ENCODE measurements at regions not wholly inside any gene's neighbourhood (a gene's known extent, or its start where the extent isn't known, plus 50 kb on each side); places are given as distances from the start of the nearest gene placed in this dataset.

- no peak for TF ChIP-seq CTCF (IDR thresholded peaks at IDR 0.05)
- TF ChIP-seq POLR2A (IDR thresholded peaks at IDR 0.05; ENCODE audit: low read depth): no peak
- TF ChIP-seq POLR2AphosphoS5 (IDR thresholded peaks at IDR 0.05): no peak
These were observed 165.9 kb downstream of the TEX29 start for GRCh38 chr13:111486331-111486730.

Data from esophagus muscularis mucosa (tissue), 3 donors.